ENCODE measurements at regions not wholly inside any gene's neighbourhood (a gene's known extent, or its start where the extent isn't known, plus 50 kb on each side); places are given as distances from the start of the nearest gene placed in this dataset.
"Not testable (repeated sequence)": the region's sequence is repeated elsewhere in the genome, so short reads cannot be mapped to it uniquely, and the experiment has no call there.

DNA sequence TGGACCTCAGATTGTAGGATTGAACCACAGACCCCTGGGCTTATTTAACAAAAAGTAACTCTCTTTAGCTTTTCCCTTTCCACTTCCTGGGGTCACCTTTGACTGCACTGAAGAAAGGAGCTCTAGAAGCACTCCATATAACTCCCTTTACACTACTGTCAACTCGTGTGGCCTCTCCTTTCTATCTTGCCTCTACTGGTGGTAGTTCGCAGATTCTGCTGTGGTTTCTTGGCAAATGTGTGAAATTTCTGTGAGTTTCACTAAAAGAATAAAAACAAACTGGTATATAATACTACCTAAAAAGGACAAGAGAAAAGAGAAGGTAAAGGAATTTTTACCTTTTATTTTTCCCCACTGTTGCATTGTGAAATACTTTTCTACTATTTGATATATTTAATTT is 1298.1 kb downstream of the PCDH9 start:
- H3K4me3 ChIP-seq (ENCODE audit: control insufficient read depth in 1 of 7, extremely low read depth in 1 of 7, insufficient read depth in 4 of 7, low read depth in 2 of 7, low read length in 6 of 7) = no peak overlapping the region

DNA sequence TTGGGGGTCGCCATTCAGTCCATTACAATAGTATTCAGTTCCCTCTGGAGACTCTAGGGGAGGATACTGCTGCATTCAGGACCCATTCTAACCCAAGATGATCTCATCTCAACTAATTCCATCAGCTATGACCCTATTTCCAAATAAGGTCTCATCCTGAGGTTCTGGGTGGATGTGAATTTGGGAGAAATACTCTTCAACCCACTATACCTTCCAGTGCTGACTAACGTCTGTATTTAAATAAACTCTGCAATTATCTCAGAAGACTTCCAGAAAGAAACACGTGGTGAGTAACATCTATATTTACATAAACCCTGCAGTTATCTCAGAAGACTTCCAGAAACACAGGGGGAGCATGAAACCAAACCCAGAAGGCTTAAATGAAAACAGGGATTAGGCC is 1300.7 kb downstream of the PCDH9 start:
- H3K36me3 ChIP-seq (ENCODE audit: control insufficient read depth in 4 of 4, insufficient read depth in 4 of 4, low read length in 3 of 4) = no peaks in the 10 kb centered on the region
- no peaks in the 10 kb centered on the region for H3K9me3 ChIP-seq (ENCODE audit: control extremely low read depth in 1 of 5, control insufficient read depth in 4 of 5, insufficient read depth in 2 of 5, low read depth in 1 of 5, low read length in 4 of 5)
- no peak for DNase-seq
- H3K27me3 ChIP-seq (replicated peaks in 2 of 5; ENCODE audit: control insufficient read depth in 4 of 5, insufficient read depth in 5 of 5, low read length in 4 of 5) = no peaks in the 10 kb centered on the region
- CTCF ChIA-PET = no interaction called here
- H3K4me1 ChIP-seq (ENCODE audit: control extremely low read depth in 1 of 4, control insufficient read depth in 4 of 4, insufficient read depth in 4 of 4, low read length in 3 of 4) = no peaks in the 10 kb centered on the region
- no peak overlapping the region for H3K27ac ChIP-seq (ENCODE audit: insufficient read depth in 1 of 2, low read depth in 1 of 2, low read length in 2 of 2, poor library complexity in 1 of 2, severe bottlenecking in 2 of 2)
- WGBS (ENCODE audit: insufficient coverage) = 100% methylated on average over 1 of the region's 3 CpGs
- H3K4me3 ChIP-seq (ENCODE audit: control insufficient read depth in 1 of 7, extremely low read depth in 1 of 7, insufficient read depth in 4 of 7, low read depth in 2 of 7, low read length in 6 of 7) = no peak overlapping the region
- POLR2A ChIA-PET = no interaction called here

More for the DNA sequence above, 1298.1 kb downstream of the PCDH9 start:
- Histone ChIP-seq H3K36me3 (ENCODE audit: control insufficient read depth in 4 of 4, insufficient read depth in 4 of 4, low read length in 3 of 4) (no peaks in the 10 kb centered on the region), H3K9me3 (ENCODE audit: control extremely low read depth in 1 of 5, control insufficient read depth in 4 of 5, insufficient read depth in 2 of 5, low read depth in 1 of 5, low read length in 4 of 5) (no peaks in the 10 kb centered on the region), H3K27ac (ENCODE audit: insufficient read depth in 1 of 2, low read depth in 1 of 2, low read length in 2 of 2, poor library complexity in 1 of 2, severe bottlenecking in 2 of 2) (no peak overlapping the region), H3K27me3 (replicated peaks in 2 of 5; ENCODE audit: control insufficient read depth in 4 of 5, insufficient read depth in 5 of 5, low read length in 4 of 5) (no peaks in the 10 kb centered on the region), H3K4me1 (ENCODE audit: control extremely low read depth in 1 of 4, control insufficient read depth in 4 of 4, insufficient read depth in 4 of 4, low read length in 3 of 4) (no peaks in the 10 kb centered on the region)
- no peak for DNase-seq
- WGBS (ENCODE audit: insufficient coverage) = no CpG with 5 or more reads among the region's 2 CpGs
- POLR2A ChIA-PET = no interaction called here
- CTCF ChIA-PET = no interaction called here

DNA sequence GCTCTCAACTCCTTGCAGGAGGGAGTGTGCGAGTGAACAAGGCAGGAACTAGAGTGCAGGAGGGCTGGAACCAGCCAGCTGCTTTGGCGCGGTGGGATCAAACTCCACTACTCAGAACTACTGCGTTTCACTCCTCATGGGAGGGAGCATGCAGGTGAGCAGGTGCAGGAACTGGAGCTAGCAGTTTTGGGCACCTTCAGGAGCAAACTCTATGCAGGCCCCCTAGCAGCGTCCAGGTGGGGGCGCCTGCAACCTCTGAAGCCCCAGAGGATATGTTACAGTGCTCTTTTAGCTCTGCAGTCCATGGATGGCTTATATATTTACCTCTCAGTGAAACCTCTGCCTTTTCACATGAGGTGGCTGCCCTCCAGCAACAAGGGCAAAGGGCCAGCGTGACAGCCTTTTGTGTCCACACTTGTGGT is 1303.4 kb downstream of the PCDH9 start:
- peak; percentile 2 to 23 (median 21) for DNase-seq
- CTCF ChIA-PET = no interaction called here
- no peaks in the 10 kb centered on the region for H3K9me3 ChIP-seq (ENCODE audit: control extremely low read depth in 1 of 5, control insufficient read depth in 4 of 5, insufficient read depth in 2 of 5, low read depth in 1 of 5, low read length in 4 of 5)

DNA sequence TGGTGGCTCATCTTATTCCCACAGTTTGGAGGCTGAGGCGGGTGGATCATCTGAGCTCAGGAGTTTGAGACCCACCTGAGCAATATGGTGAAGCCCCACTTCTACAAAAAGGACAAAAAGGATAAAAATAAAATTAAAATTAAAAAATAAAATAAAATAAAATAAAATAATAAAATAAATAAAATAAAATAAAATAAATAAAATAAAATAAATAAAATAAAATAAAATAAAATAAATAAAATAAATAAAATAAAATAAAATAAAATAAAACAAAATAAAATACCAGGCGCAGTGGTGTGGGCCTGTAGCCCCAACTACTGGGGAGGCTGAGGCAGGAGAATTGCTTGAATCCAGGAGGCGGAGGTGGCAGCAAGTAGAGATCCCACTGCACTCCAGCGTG is 1307.3 kb downstream of the PCDH9 start:
- H3K9me3 ChIP-seq (ENCODE audit: control extremely low read depth in 1 of 5, control insufficient read depth in 4 of 5, insufficient read depth in 2 of 5, low read depth in 1 of 5, low read length in 4 of 5); DNase-seq; H3K4me1 ChIP-seq (ENCODE audit: control extremely low read depth in 1 of 4, control insufficient read depth in 4 of 4, insufficient read depth in 4 of 4, low read length in 3 of 4); H3K4me3 ChIP-seq (ENCODE audit: control insufficient read depth in 1 of 7, extremely low read depth in 1 of 7, insufficient read depth in 4 of 7, low read depth in 2 of 7, low read length in 6 of 7); H3K27me3 ChIP-seq (replicated peaks in 2 of 5; ENCODE audit: control insufficient read depth in 4 of 5, insufficient read depth in 5 of 5, low read length in 4 of 5); H3K27ac ChIP-seq (ENCODE audit: insufficient read depth in 1 of 2, low read depth in 1 of 2, low read length in 2 of 2, poor library complexity in 1 of 2, severe bottlenecking in 2 of 2); CTCF ChIA-PET; POLR2A ChIA-PET; H3K36me3 ChIP-seq (ENCODE audit: control insufficient read depth in 4 of 4, insufficient read depth in 4 of 4, low read length in 3 of 4): not testable (repeated sequence)
- 100% methylated on average over 3 of the region's 4 CpGs for WGBS (ENCODE audit: insufficient coverage)

More for the DNA sequence above, 1303.4 kb downstream of the PCDH9 start:
- Histone ChIP-seq H3K27me3 (replicated peaks in 2 of 5; ENCODE audit: control insufficient read depth in 4 of 5, insufficient read depth in 5 of 5, low read length in 4 of 5) (no peaks in the 10 kb centered on the region), H3K27ac (ENCODE audit: insufficient read depth in 1 of 2, low read depth in 1 of 2, low read length in 2 of 2, poor library complexity in 1 of 2, severe bottlenecking in 2 of 2) (no peak overlapping the region), H3K36me3 (ENCODE audit: control insufficient read depth in 4 of 4, insufficient read depth in 4 of 4, low read length in 3 of 4) (no peaks in the 10 kb centered on the region), H3K4me3 (ENCODE audit: control insufficient read depth in 1 of 7, extremely low read depth in 1 of 7, insufficient read depth in 4 of 7, low read depth in 2 of 7, low read length in 6 of 7) (peak overlapping the region in 2 of 7 experiments; percentile 32 to 42), H3K4me1 (ENCODE audit: control extremely low read depth in 1 of 4, control insufficient read depth in 4 of 4, insufficient read depth in 4 of 4, low read length in 3 of 4) (no peaks in the 10 kb centered on the region)
- POLR2A ChIA-PET = no interaction called here
- WGBS (ENCODE audit: insufficient coverage) = 18% methylated on average over 7 of the region's 7 CpGs

DNA sequence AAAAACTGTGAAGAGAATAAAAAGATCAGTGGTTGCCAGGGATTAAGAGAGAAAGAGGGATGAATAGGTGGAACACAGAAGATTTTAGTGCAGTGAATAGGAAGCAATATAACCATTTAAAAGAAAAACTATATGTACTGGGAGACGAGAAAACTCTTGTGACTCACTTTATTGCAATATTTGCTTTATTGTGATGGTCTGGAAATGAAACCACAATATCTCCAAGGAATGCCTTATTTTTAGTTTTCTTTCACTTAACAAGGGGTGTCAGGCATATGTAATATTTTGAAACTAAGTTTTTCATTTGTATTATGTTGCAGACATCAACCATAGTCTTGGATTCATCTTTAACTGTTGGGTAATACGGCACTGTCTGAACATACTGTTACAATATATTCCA is 1308.2 kb downstream of the PCDH9 start:
- no peaks in the 10 kb centered on the region for H3K36me3 ChIP-seq (ENCODE audit: control insufficient read depth in 4 of 4, insufficient read depth in 4 of 4, low read length in 3 of 4)
- H3K4me3 ChIP-seq (ENCODE audit: control insufficient read depth in 1 of 7, extremely low read depth in 1 of 7, insufficient read depth in 4 of 7, low read depth in 2 of 7, low read length in 6 of 7) = no peak overlapping the region
- no peak overlapping the region for H3K27ac ChIP-seq (ENCODE audit: insufficient read depth in 1 of 2, low read depth in 1 of 2, low read length in 2 of 2, poor library complexity in 1 of 2, severe bottlenecking in 2 of 2)
- POLR2A ChIA-PET = interaction anchor here (0.5 kb wide), 1 partner anchor 9 kb away, joined by 3 read pairs; no protein-coding TSS in a partner anchor
- H3K27me3 ChIP-seq (replicated peaks in 2 of 5; ENCODE audit: control insufficient read depth in 4 of 5, insufficient read depth in 5 of 5, low read length in 4 of 5) = no peaks in the 10 kb centered on the region
- 100% methylated on average over 1 of the region's 2 CpGs for WGBS (ENCODE audit: insufficient coverage)
- no peaks in the 10 kb centered on the region for H3K4me1 ChIP-seq (ENCODE audit: control extremely low read depth in 1 of 4, control insufficient read depth in 4 of 4, insufficient read depth in 4 of 4, low read length in 3 of 4)
- no peak for DNase-seq
- CTCF ChIA-PET = no interaction called here
- H3K9me3 ChIP-seq (ENCODE audit: control extremely low read depth in 1 of 5, control insufficient read depth in 4 of 5, insufficient read depth in 2 of 5, low read depth in 1 of 5, low read length in 4 of 5) = no peaks in the 10 kb centered on the region

DNA sequence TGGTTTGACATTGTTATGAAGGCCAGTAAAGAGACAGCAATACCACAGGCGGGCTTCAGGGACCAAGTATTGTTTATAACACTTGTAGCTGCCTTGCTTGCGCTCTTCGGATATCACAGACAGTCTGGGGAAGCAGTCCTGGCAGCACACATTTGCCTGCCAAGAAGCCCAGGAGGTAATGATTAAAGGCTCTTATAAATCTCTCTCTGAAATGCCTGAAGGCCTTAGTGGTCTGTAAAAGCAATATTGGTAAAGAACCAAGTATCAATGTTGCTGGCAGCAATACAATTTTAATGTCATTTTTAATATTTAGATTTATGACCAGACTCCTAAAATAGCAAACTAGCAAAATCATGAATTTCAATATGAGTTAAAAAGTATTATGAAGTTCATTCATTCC is 1312.4 kb downstream of the PCDH9 start:
- H3K27ac ChIP-seq (ENCODE audit: insufficient read depth in 1 of 2, low read depth in 1 of 2, low read length in 2 of 2, poor library complexity in 1 of 2, severe bottlenecking in 2 of 2) = no peak overlapping the region
- no peak overlapping the region for H3K4me3 ChIP-seq (ENCODE audit: control insufficient read depth in 1 of 7, extremely low read depth in 1 of 7, insufficient read depth in 4 of 7, low read depth in 2 of 7, low read length in 6 of 7)
- H3K36me3 ChIP-seq (ENCODE audit: control insufficient read depth in 4 of 4, insufficient read depth in 4 of 4, low read length in 3 of 4) = no peaks in the 10 kb centered on the region
- CTCF ChIA-PET = no interaction called here
- 89% methylated on average over 3 of the region's 3 CpGs for WGBS (ENCODE audit: insufficient coverage)
- DNase-seq = no peak
- no peaks in the 10 kb centered on the region for H3K4me1 ChIP-seq (ENCODE audit: control extremely low read depth in 1 of 4, control insufficient read depth in 4 of 4, insufficient read depth in 4 of 4, low read length in 3 of 4)
- POLR2A ChIA-PET = no interaction called here
- no peaks in the 10 kb centered on the region for H3K27me3 ChIP-seq (replicated peaks in 2 of 5; ENCODE audit: control insufficient read depth in 4 of 5, insufficient read depth in 5 of 5, low read length in 4 of 5)
- H3K9me3 ChIP-seq (ENCODE audit: control extremely low read depth in 1 of 5, control insufficient read depth in 4 of 5, insufficient read depth in 2 of 5, low read depth in 1 of 5, low read length in 4 of 5) = no peaks in the 10 kb centered on the region

DNA sequence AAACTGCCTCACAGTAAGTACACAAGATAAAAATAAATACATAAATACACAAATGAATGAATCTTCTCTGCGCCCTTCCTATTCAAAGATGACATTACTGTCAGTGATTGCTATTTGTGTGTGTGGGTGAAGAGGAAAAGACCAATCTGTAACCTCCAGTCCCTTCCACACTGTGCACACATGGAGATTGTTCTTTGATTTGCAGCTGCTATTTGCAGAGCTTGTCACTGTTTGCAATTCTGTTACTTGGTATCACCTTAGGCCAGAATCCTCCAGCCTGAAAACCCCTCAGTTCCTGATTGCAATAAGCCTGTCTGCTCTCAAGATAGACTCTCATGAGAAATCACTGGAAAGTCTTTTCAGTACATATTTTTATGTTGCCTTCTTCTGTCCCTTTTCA is 1314.9 kb downstream of the PCDH9 start:
- CTCF ChIA-PET = no interaction called here
- no peaks in the 10 kb centered on the region for H3K4me1 ChIP-seq (ENCODE audit: control extremely low read depth in 1 of 4, control insufficient read depth in 4 of 4, insufficient read depth in 4 of 4, low read length in 3 of 4)
- H3K4me3 ChIP-seq (ENCODE audit: control insufficient read depth in 1 of 7, extremely low read depth in 1 of 7, insufficient read depth in 4 of 7, low read depth in 2 of 7, low read length in 6 of 7) = no peak overlapping the region
- no peaks in the 10 kb centered on the region for H3K36me3 ChIP-seq (ENCODE audit: control insufficient read depth in 4 of 4, insufficient read depth in 4 of 4, low read length in 3 of 4)
- H3K27me3 ChIP-seq (replicated peaks in 2 of 5; ENCODE audit: control insufficient read depth in 4 of 5, insufficient read depth in 5 of 5, low read length in 4 of 5) = no peaks in the 10 kb centered on the region
- H3K27ac ChIP-seq (ENCODE audit: insufficient read depth in 1 of 2, low read depth in 1 of 2, low read length in 2 of 2, poor library complexity in 1 of 2, severe bottlenecking in 2 of 2) = no peak overlapping the region
- no peak for DNase-seq
- no CpG with 5 or more reads among the region's 1 CpG for WGBS (ENCODE audit: insufficient coverage)
- H3K9me3 ChIP-seq (ENCODE audit: control extremely low read depth in 1 of 5, control insufficient read depth in 4 of 5, insufficient read depth in 2 of 5, low read depth in 1 of 5, low read length in 4 of 5) = peaks cover 0 to 1% (median 0%) of the 10 kb centered on the region in 5 experiments
- POLR2A ChIA-PET = no interaction called here
